ENCODE measurements at regions not wholly inside any gene's neighbourhood (a gene's known extent, or its start where the extent isn't known, plus 50 kb on each side); places are given as distances from the start of the nearest gene placed in this dataset.
"Not testable (repeated sequence)": the region's sequence is repeated elsewhere in the genome, so short reads cannot be mapped to it uniquely, and the experiment has no call there.

DNA sequence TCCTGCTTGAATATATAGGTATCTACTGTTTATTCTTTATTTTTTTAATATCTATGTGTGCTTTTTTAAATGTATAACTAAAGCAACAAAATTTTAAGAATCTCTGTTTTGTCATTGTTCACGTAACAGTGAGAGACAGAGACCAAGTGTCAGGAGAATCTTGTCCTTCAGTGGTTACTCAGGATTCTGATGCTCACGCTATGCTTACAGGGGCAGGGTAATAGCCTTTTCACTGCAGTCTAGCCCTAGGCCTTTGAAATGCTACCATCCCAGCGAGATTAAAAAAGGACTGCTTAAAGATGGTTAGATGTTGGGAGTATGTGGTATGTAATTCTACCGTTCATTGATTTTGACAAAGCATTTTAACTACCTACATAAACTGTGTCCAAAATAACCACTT is 71.6 kb upstream of the EGFR start:
- Histone ChIP-seq H3K9me3 (ENCODE audit: low read length) (no peaks in the 10 kb centered on the region), H3K4me1 (ENCODE audit: insufficient read depth, low read length, severe bottlenecking) (no peaks in the 10 kb centered on the region), H3K36me3 (ENCODE audit: insufficient read depth, low read length) (no peaks in the 10 kb centered on the region), H3K4me2 (ENCODE audit: low read length) (no peak overlapping the region), H3K27ac (ENCODE audit: low read depth, low read length, poor library complexity, severe bottlenecking) (no peak overlapping the region), H3K4me3 (ENCODE audit: low read depth, low read length, poor library complexity, severe bottlenecking) (no peak overlapping the region), H3K27me3 (ENCODE audit: insufficient read depth, low read length) (no peaks in the 10 kb centered on the region), H4K20me1 (ENCODE audit: insufficient read depth, low read length) (no peaks in the 10 kb centered on the region), H3K9me2 (ENCODE audit: low read depth, low read length) (no peaks in the 10 kb centered on the region), H3K79me2 (ENCODE audit: insufficient read depth, low read length) (no peaks in the 10 kb centered on the region), H2AFZ (ENCODE audit: low read length) (no peak overlapping the region), H3K9ac (ENCODE audit: low read length) (no peak overlapping the region), H3F3A (ENCODE audit: insufficient read depth, low read length) (no peaks in the 10 kb centered on the region)
- TF ChIP-seq CTCF (IDR thresholded peaks at IDR 0.05; ENCODE audit: low read length): no peak
- TF ChIP-seq EZH2 (IDR thresholded peaks at IDR 0.05; ENCODE audit: borderline replicate concordance, low read length): no peak

- not testable (repeated sequence) for H3F3A ChIP-seq (ENCODE audit: insufficient read depth, low read length); H2AFZ ChIP-seq (ENCODE audit: low read length); H3K27me3 ChIP-seq (ENCODE audit: insufficient read depth, low read length); H3K9ac ChIP-seq (ENCODE audit: low read length); H4K20me1 ChIP-seq (ENCODE audit: insufficient read depth, low read length); H3K79me2 ChIP-seq (ENCODE audit: insufficient read depth, low read length); H3K9me3 ChIP-seq (ENCODE audit: low read length); H3K36me3 ChIP-seq (ENCODE audit: insufficient read depth, low read length); H3K4me2 ChIP-seq (ENCODE audit: low read length); H3K4me1 ChIP-seq (ENCODE audit: insufficient read depth, low read length, severe bottlenecking); H3K27ac ChIP-seq (ENCODE audit: low read depth, low read length, poor library complexity, severe bottlenecking); H3K4me3 ChIP-seq (ENCODE audit: low read depth, low read length, poor library complexity, severe bottlenecking); H3K9me2 ChIP-seq (ENCODE audit: low read depth, low read length)
Observed at GRCh38 chr7:54949514-54949913, 69.3 kb upstream of the EGFR start.

DNA sequence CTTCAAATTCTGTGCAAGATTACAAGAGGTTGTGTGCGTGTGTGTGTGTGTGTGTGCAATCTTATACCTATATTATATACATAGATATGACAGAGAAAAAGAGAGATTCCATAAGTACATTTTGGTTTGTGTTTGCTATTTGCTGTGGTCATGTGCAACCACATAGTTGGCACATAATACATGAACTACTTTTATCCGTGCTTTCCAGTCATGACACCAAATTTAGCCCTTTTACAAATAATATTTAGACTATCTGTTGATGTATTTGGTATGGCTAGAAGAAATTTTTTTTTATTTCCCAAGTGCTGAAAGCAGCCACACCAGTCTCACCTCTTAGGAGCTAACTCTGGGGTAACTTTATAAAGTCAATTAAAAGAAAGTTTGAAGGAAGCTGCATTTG is 63.5 kb upstream of the EGFR start:
- H3K9me2 ChIP-seq (ENCODE audit: low read depth, low read length): no peaks in the 10 kb centered on the region
- H3K36me3 ChIP-seq (ENCODE audit: insufficient read depth, low read length): no peaks in the 10 kb centered on the region
- no peak overlapping the region for H2AFZ ChIP-seq (ENCODE audit: low read length)
- no peak for TF ChIP-seq EZH2 (IDR thresholded peaks at IDR 0.05; ENCODE audit: borderline replicate concordance, low read length)
- no peaks in the 10 kb centered on the region for H3K27me3 ChIP-seq (ENCODE audit: insufficient read depth, low read length)
- no peak overlapping the region for H3K27ac ChIP-seq (ENCODE audit: low read depth, low read length, poor library complexity, severe bottlenecking)
- H3K9ac ChIP-seq (ENCODE audit: low read length): no peak overlapping the region
- no peaks in the 10 kb centered on the region for H4K20me1 ChIP-seq (ENCODE audit: insufficient read depth, low read length)
- H3F3A ChIP-seq (ENCODE audit: insufficient read depth, low read length): no peaks in the 10 kb centered on the region
- H3K79me2 ChIP-seq (ENCODE audit: insufficient read depth, low read length): no peaks in the 10 kb centered on the region
- no peaks in the 10 kb centered on the region for H3K9me3 ChIP-seq (ENCODE audit: low read length)
- H3K4me1 ChIP-seq (ENCODE audit: insufficient read depth, low read length, severe bottlenecking): no peaks in the 10 kb centered on the region
- H3K4me3 ChIP-seq (ENCODE audit: low read depth, low read length, poor library complexity, severe bottlenecking): no peak overlapping the region
- no peak overlapping the region for H3K4me2 ChIP-seq (ENCODE audit: low read length)

DNA sequence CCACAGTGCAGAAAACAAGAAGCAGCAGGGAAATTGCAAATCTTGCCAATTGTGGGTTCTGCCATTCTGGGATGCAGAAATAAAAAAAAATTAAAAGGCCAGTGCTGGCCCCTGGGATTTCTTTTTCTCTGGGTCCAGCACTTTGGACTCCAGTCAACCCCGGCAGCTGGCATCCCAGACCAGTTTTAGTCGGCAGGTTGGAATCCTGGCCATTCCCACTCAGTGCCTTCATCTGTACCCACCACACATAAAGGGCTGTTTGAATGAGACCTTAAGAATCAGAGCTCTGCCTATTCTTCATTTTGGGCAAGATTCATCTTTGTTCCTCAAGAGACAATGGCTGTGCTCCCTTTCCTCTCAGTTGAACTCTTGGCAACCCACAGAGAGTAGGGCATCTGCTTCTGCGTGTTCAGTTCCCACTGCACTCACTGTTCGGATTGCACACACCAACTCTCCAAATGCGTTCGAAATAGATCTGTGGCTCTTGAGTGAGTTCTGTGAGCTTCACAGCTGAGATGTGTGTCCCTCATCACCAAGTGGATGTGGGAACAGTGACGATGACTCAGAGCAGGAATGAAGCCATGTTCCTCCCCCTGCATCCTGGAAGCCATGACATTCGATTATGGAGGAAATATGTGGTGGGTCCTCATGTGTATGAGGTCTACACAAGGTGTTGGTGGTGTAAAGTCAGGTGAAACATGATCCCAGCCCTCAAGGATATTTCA is 63.0 kb upstream of the EGFR start:
- Histone ChIP-seq H3K9me2 (ENCODE audit: low read depth, low read length) (no peaks in the 10 kb centered on the region), H3K36me3 (ENCODE audit: insufficient read depth, low read length) (no peaks in the 10 kb centered on the region), H3K4me2 (ENCODE audit: low read length) (no peak overlapping the region), H2AFZ (ENCODE audit: low read length) (no peak overlapping the region), H3K27me3 (ENCODE audit: insufficient read depth, low read length) (no peaks in the 10 kb centered on the region), H3K4me3 (ENCODE audit: low read depth, low read length, poor library complexity, severe bottlenecking) (no peak overlapping the region), H3K4me1 (ENCODE audit: insufficient read depth, low read length, severe bottlenecking) (no peaks in the 10 kb centered on the region), H3K9me3 (ENCODE audit: low read length) (no peaks in the 10 kb centered on the region), H3F3A (ENCODE audit: insufficient read depth, low read length) (no peaks in the 10 kb centered on the region), H3K9ac (ENCODE audit: low read length) (no peak overlapping the region), H3K27ac (ENCODE audit: low read depth, low read length, poor library complexity, severe bottlenecking) (no peak overlapping the region), H4K20me1 (ENCODE audit: insufficient read depth, low read length) (no peaks in the 10 kb centered on the region), H3K79me2 (ENCODE audit: insufficient read depth, low read length) (no peaks in the 10 kb centered on the region)
- TF ChIP-seq CTCF (IDR thresholded peaks at IDR 0.05; ENCODE audit: low read length) (no peak), EZH2 (IDR thresholded peaks at IDR 0.05; ENCODE audit: borderline replicate concordance, low read length) (no peak)

Measured in OCI-LY1 (cell line).